IMR-90 (cell line): ENCODE measurements at regions not wholly inside any gene's neighbourhood (a gene's known extent, or its start where the extent isn't known, plus 50 kb on each side); places are given as distances from the start of the nearest gene placed in this dataset.

Experiments used
- CTCF ChIP-seq: conservative IDR thresholded peaks from 2 replicates; pipeline ENCODE4 v1.5.1; 2012; ENCODE audit warnings: mild to moderate bottlenecking, low read depth, low read length, improper control_type of control experiment
- ELK1 ChIP-seq: fragments of 150-350 bp; IDR thresholded peaks from 2 replicates; pipeline ENCODE4 v1.6.1; 2016; ENCODE audit warnings: low read depth, mild to moderate bottlenecking, low read length, moderate library complexity, borderline replicate concordance
- FOS ChIP-seq: fragments of 150-350 bp; IDR thresholded peaks from 2 replicates; pipeline ENCODE4 v1.6.1; 2016; ENCODE audit warnings: low read depth, low read length
- MXI1 ChIP-seq: IDR thresholded peaks from 2 replicates; pipeline ENCODE4 v1.6.1; 2012; ENCODE audit warnings: low read depth, mild to moderate bottlenecking, low read length, moderate library complexity, borderline replicate concordance
- POLR2A ChIP-seq: IDR thresholded peaks from 2 replicates; pipeline ENCODE4 v1.6.1; 2012; ENCODE audit warnings: mild to moderate bottlenecking, low read depth, low read length
- RAD21 ChIP-seq: IDR thresholded peaks from 2 replicates; pipeline ENCODE4 v1.6.1; 2012; ENCODE audit warnings: low read length, improper control_type of control experiment
- SMC3 ChIP-seq: fragments of 150-350 bp; IDR thresholded peaks from 2 replicates; pipeline ENCODE4 v1.6.1; 2016; ENCODE audit warnings: low read depth, mild to moderate bottlenecking, antibody characterized with exemption, low read length, moderate library complexity

GRCh38 chr14:84670796-84671195 lies 859.1 kb upstream of the FLRT2 start:
- TF ChIP-seq SMC3, result no peak
- no peak for TF ChIP-seq CTCF
- no peak for TF ChIP-seq POLR2A
- TF ChIP-seq RAD21, result no peak
- TF ChIP-seq FOS, result no peak
- TF ChIP-seq MXI1, result no peak
- no peak for TF ChIP-seq ELK1
